ENCODE measurements at regions not wholly inside any gene's neighbourhood (a gene's known extent, or its start where the extent isn't known, plus 50 kb on each side); places are given as distances from the start of the nearest gene placed in this dataset.
A peak's percentile ranks its signal among the peaks of the same experiment; 100 is the strongest.
"Not testable (repeated sequence)": the region's sequence is repeated elsewhere in the genome, so short reads cannot be mapped to it uniquely, and the experiment has no call there.

- in situ Hi-C loops (cut with HindIII; ENCODE audit: low sequenced_read_pairs): no loop called here
- DNase-seq (ENCODE audit: low spot score): peak; percentile 27
Observed at GRCh38 chr21:20882462-20883407, 115.5 kb upstream of the NCAM2 start.

- no peak for DNase-seq (ENCODE audit: low spot score)
- in situ Hi-C loops (cut with HindIII; ENCODE audit: low sequenced_read_pairs): no loop called here
Observed at GRCh38 chr21:20883408-20883800, 114.8 kb upstream of the NCAM2 start.

GRCh38 chr21:20902511-20902910, 95.7 kb upstream of the NCAM2 start:
- peak; percentile 29 for DNase-seq (ENCODE audit: low spot score)
- in situ Hi-C loops (cut with HindIII; ENCODE audit: low sequenced_read_pairs): no loop called here

GRCh38 chr21:20902998-20903397, 95.2 kb upstream of the NCAM2 start:
- DNase-seq (ENCODE audit: low spot score): no peak
- in situ Hi-C loops (cut with HindIII; ENCODE audit: low sequenced_read_pairs): no loop called here

GRCh38 chr21:20927555-20927954, 70.7 kb upstream of the NCAM2 start:
- in situ Hi-C loops (cut with HindIII; ENCODE audit: low sequenced_read_pairs): not testable (repeated sequence)

GRCh38 chr21:20942523-20942922, 55.7 kb upstream of the NCAM2 start:
- no peak for DNase-seq (ENCODE audit: low spot score)
- in situ Hi-C loops (cut with HindIII; ENCODE audit: low sequenced_read_pairs): no loop called here

More at GRCh38 chr21:20927555-20927954, 70.7 kb upstream of the NCAM2 start:
- DNase-seq (ENCODE audit: low spot score): not testable (repeated sequence)

GRCh38 chr21:20943561-20943997, 54.6 kb upstream of the NCAM2 start:
- DNase-seq (ENCODE audit: low spot score): no peak
- in situ Hi-C loops (cut with HindIII; ENCODE audit: low sequenced_read_pairs): no loop called here

GRCh38 chr21:20944139-20944538, 54.1 kb upstream of the NCAM2 start:
- DNase-seq (ENCODE audit: low spot score): no peak
- in situ Hi-C loops (cut with HindIII; ENCODE audit: low sequenced_read_pairs): no loop called here

GRCh38 chr21:20946701-20947100, 51.5 kb upstream of the NCAM2 start:
- no peak for DNase-seq (ENCODE audit: low spot score)
- in situ Hi-C loops (cut with HindIII; ENCODE audit: low sequenced_read_pairs): no loop called here

Measured in G401 (cell line).